Brain microvascular endothelial cell (primary cell): ENCODE measurements at regions not wholly inside any gene's neighbourhood (a gene's known extent, or its start where the extent isn't known, plus 50 kb on each side); places are given as distances from the start of the nearest gene placed in this dataset.

ENCODE experiments used
- DNase-seq: peaks from one replicate; pipeline ENCODE4 v3.0.0-alpha.2; 2020
- H3K27ac ChIP-seq: fragments of 250-450 bp; sonication (Bioruptor Pico); 2 replicates; pipeline ENCODE4 v1.5.1; 2020; ENCODE audit warnings: mild to moderate bottlenecking, moderate library complexity
- H3K27me3 ChIP-seq: fragments of 250-450 bp; sonication (Bioruptor Pico); replicated peaks from 2 replicates; pipeline ENCODE4 v1.5.1; 2020; ENCODE audit warnings: mild to moderate bottlenecking
- H3K36me3 ChIP-seq: fragments of 250-450 bp; sonication (Bioruptor Pico); replicated peaks from 2 replicates; pipeline ENCODE4 v1.5.1; 2020; ENCODE audit warnings: mild to moderate bottlenecking
- H3K4me3 ChIP-seq: 2 replicates; pipeline ENCODE4 v1.5.1; 2011; ENCODE audit warnings: low read depth, mild to moderate bottlenecking, control low read depth, low read length, moderate library complexity
- in situ Hi-C: cut with HindIII; loops from 2 replicates; pipeline ENCODE4 v1.10.0; 2017; ENCODE audit warnings: low sequenced_read_pairs, low pct_ligation_motif_present
- TF ChIP-seq, protein P1 (sequence below): IDR thresholded peaks from 2 replicates; pipeline ENCODE4 v1.5.1; 2011; ENCODE audit warnings: low read depth, mild to moderate bottlenecking, moderate library complexity, low read length, control low read depth, inconsistent platforms; ENCODE audit errors: missing control alignments

DNA sequence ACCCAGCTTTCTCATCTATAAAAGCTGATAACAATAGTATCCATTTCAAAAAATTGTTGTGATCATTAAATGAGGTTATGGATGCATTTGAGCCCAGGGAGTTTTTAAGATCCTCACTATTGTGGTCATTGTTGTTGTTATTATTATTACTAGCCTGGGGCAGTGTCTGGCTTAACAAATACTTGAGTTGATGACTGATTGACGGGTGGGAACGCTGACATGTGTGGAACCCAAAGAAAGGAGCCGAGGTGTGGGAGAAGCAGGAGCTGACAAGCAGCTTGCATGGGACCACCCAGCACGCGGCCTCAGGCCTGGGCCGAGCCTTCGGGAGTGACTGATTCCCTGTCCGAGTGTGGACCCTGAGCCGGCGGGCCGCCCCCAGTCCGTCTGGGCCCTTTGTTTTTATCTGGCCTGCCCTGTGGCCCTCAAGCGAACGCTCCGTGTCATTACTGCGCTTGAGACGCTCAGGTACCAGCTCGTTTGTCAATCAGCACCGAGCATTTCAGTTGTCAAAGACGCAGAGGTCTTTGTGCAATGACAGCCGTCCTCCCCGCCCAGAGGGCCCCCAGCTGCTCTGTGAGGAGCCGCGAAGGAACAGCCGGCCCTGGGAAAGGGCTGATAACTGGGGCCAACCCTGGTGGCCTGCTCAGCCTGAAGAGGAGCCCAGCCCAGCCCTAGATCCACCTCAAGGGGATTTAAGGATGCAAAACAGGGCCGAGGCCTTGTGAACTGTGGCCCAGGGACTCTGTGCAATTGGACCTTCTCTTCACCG, 132.9 kb upstream of the FOXF1 start:
- in situ Hi-C loops: no loop called here
- no peak for DNase-seq
- H3K27ac ChIP-seq: no peak overlapping the region
- H3K36me3 ChIP-seq: no peaks in the 10 kb centered on the region
- no peaks in the 10 kb centered on the region for H3K27me3 ChIP-seq
- TF ChIP-seq, protein P1, sequence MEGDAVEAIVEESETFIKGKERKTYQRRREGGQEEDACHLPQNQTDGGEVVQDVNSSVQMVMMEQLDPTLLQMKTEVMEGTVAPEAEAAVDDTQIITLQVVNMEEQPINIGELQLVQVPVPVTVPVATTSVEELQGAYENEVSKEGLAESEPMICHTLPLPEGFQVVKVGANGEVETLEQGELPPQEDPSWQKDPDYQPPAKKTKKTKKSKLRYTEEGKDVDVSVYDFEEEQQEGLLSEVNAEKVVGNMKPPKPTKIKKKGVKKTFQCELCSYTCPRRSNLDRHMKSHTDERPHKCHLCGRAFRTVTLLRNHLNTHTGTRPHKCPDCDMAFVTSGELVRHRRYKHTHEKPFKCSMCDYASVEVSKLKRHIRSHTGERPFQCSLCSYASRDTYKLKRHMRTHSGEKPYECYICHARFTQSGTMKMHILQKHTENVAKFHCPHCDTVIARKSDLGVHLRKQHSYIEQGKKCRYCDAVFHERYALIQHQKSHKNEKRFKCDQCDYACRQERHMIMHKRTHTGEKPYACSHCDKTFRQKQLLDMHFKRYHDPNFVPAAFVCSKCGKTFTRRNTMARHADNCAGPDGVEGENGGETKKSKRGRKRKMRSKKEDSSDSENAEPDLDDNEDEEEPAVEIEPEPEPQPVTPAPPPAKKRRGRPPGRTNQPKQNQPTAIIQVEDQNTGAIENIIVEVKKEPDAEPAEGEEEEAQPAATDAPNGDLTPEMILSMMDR: no peak
- no peak overlapping the region for H3K4me3 ChIP-seq

DNA sequence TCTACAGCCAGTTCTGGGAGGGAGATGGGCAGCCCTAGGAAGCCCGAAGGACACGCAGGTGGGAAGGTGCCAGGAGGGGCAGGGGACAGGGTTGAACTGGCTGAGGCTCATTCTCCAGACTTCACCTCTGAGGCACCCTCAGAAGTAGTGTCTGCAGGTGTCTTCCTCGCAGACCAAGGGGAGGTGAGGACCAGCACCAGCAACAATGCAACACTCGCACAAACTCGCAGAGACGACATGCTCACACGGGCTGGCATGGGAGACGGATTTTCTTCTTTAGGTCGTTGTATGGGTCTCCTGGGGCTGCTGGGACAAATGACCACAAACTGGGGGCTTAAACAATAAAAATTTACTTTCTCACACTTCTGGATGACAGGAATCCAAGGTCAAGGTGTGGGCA, 132.2 kb upstream of the FOXF1 start:
- no peaks in the 10 kb centered on the region for H3K36me3 ChIP-seq
- H3K4me3 ChIP-seq: no peak overlapping the region
- H3K27ac ChIP-seq: no peak overlapping the region
- TF ChIP-seq, protein P1: no peak
- no peaks in the 10 kb centered on the region for H3K27me3 ChIP-seq
- no peak for DNase-seq
- in situ Hi-C loops: no loop called here

DNA sequence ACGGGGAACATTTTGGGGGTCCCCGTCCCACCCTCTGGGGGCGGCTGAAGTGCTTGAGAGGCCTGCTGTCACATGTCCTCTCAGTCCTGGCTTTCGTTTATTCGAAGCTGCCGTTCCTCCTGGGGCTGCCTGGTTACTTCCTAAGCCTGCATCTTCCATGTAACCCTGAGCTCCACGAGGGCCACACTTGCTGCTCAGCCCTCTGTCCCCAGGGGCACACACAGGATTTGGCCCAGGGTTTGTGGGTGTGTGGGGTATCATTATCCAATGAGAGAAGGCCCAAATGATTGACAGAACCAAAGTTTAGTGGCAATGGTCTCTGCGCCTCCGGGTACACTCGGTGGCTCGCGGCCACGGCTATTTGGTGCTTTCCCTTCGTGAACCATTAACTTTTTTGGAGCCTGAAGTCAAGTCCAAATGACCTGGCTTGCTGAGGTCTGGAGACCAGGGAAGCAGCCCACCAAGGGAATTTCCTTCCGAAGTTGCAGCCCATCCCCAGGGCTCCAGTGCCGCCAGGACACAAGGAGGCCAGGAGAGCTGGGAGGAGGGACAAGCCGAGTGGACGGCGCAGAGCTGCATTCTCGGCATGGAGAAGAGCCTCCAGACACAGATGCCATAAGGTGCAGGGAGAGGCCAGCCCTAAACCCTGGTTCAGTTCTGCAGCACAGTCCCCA, 131.4 kb upstream of the FOXF1 start:
- in situ Hi-C loops: no loop called here

DNA sequence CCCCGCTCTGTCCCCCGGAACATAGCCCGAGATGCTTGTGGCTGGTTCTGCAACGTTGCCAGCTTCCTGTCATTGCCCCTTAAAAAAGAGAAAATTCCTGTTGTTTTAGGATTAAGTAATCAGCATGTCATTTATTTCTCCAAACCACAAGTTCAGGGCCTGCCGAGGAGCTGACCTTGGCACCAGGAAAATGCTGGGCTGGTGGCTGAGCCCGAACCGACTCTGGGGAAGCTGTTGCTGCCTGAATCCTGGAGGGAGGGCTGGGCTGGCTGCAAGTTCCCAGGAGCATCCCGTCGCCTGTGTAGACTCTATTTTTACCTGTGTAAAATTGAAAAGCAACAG, 130.9 kb upstream of the FOXF1 start:
- in situ Hi-C loops: no loop called here
- Histone ChIP-seq H3K27me3 (no peaks in the 10 kb centered on the region), H3K36me3 (no peaks in the 10 kb centered on the region), H3K27ac (no peak overlapping the region), H3K4me3 (no peak overlapping the region)
- DNase-seq: no peak
- TF ChIP-seq, protein P1: no peak

More for the DNA sequence above, 131.4 kb upstream of the FOXF1 start:
- Histone ChIP-seq H3K36me3 (no peaks in the 10 kb centered on the region), H3K27me3 (no peaks in the 10 kb centered on the region), H3K27ac (no peak overlapping the region), H3K4me3 (no peak overlapping the region)
- DNase-seq: no peak
- TF ChIP-seq, protein P1: no peak

DNA sequence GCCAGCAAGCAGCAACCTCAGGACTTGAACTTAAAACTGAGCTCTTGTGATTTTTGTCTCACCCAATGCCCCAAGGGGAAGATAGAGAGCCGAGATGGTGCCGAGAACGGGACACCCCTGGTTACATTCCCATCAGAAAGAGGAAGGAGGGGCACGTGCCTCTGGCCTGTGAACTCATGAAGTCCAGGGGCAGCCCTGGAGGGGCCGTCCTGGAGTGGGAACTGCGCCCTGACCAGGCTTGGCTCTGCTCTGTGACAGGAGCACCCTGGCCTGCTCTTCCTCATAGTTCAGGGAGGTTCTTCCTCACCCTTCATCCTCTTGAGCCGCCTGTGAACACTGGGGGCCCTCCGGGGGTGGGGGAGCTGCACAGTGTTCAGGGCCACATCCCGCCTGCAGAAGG, 130.3 kb upstream of the FOXF1 start:
- Histone ChIP-seq H3K36me3 (no peaks in the 10 kb centered on the region), H3K27ac (no peak overlapping the region), H3K27me3 (no peaks in the 10 kb centered on the region), H3K4me3 (no peak overlapping the region)
- in situ Hi-C loops: no loop called here
- no peak for DNase-seq
- TF ChIP-seq, protein P1: no peak
